ENCODE measurements at regions not wholly inside any gene's neighbourhood (a gene's known extent, or its start where the extent isn't known, plus 50 kb on each side); places are given as distances from the start of the nearest gene placed in this dataset.
"Not testable (repeated sequence)": the region's sequence is repeated elsewhere in the genome, so short reads cannot be mapped to it uniquely, and the experiment has no call there.

- no peak for DNase-seq (ENCODE audit: low read depth in 2 of 2)
- no peak overlapping the region for H3K4me3 ChIP-seq (replicated peaks in 1 of 2; ENCODE audit: low read depth in 2 of 2, low read length in 2 of 2)
- TF ChIP-seq, protein P1, sequence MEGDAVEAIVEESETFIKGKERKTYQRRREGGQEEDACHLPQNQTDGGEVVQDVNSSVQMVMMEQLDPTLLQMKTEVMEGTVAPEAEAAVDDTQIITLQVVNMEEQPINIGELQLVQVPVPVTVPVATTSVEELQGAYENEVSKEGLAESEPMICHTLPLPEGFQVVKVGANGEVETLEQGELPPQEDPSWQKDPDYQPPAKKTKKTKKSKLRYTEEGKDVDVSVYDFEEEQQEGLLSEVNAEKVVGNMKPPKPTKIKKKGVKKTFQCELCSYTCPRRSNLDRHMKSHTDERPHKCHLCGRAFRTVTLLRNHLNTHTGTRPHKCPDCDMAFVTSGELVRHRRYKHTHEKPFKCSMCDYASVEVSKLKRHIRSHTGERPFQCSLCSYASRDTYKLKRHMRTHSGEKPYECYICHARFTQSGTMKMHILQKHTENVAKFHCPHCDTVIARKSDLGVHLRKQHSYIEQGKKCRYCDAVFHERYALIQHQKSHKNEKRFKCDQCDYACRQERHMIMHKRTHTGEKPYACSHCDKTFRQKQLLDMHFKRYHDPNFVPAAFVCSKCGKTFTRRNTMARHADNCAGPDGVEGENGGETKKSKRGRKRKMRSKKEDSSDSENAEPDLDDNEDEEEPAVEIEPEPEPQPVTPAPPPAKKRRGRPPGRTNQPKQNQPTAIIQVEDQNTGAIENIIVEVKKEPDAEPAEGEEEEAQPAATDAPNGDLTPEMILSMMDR (IDR thresholded peaks at IDR 0.05; ENCODE audit: low read depth, low read length): no peak
These were observed 362.0 kb upstream of the KYNU start for GRCh38 chr2:142515493-142515892.

DNA sequence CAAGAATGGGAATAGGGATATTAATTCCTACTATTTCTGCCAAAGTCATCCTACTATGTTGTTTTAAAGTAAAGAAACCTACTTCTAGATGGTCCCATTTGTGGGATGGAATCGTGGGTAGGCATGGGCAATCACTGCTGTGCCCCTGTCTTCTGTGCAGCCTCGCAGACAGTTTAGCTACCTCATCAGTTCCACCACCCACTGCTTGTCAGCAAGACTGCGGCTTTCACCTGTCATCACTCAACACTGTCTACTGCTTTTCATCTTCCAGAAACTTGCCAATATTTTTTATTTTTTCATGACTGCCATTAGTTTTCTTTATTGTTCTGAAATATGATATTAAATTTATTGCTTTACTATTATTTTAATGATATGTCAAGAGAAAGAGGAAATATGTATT, 368.1 kb upstream of the KYNU start:
- TF ChIP-seq, protein P1 (IDR thresholded peaks at IDR 0.05; ENCODE audit: low read depth, low read length): no peak
- no peak overlapping the region for H3K4me3 ChIP-seq (replicated peaks in 1 of 2; ENCODE audit: low read depth in 2 of 2, low read length in 2 of 2)
- no peak for DNase-seq (ENCODE audit: low read depth in 2 of 2)

DNA sequence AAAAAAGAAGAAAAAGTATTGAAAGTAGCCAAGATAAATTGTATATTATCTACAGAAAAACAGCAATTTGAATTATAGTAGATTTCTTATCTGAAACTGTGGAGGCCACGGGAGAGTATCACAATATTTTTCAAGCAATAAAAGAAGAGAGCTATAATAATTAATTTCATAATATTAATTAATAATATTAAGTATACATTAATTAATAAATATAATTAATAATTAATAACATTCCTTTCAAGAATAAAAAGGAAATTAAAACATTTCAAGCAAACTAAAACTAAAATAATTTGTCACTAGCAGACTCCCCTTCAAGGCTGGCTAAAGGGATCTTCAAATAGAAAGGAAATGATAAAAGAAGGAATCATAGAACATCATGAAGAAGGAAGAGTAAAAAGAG, 372.7 kb upstream of the KYNU start:
- TF ChIP-seq, protein P1 (IDR thresholded peaks at IDR 0.05; ENCODE audit: low read depth, low read length): no peak
- no peak overlapping the region for H3K4me3 ChIP-seq (replicated peaks in 1 of 2; ENCODE audit: low read depth in 2 of 2, low read length in 2 of 2)
- no peak for DNase-seq (ENCODE audit: low read depth in 2 of 2)

DNA sequence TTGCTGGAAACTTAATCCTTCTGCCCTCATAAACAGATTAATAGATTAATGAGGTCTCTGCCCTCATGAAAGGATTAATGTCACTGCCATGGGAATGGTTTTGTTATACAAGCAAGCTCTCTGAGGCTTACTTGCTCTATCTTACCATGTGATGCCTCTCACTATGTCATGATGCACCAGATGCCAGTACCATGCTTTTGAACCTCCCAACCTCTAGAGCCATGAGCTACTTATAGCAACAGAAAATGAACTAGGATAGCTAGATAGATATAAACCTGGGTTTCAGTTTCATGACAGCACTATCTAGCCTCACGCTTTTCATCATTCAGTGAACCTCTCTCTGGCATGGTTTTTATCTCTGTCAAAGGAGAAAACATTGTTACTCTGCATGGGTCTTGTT, 371.6 kb upstream of the LRP1B start:
- TF ChIP-seq, protein P1 (IDR thresholded peaks at IDR 0.05; ENCODE audit: low read depth, low read length): no peak
- no peak for DNase-seq (ENCODE audit: low read depth in 2 of 2)
- no peak overlapping the region for H3K4me3 ChIP-seq (replicated peaks in 1 of 2; ENCODE audit: low read depth in 2 of 2, low read length in 2 of 2)

DNA sequence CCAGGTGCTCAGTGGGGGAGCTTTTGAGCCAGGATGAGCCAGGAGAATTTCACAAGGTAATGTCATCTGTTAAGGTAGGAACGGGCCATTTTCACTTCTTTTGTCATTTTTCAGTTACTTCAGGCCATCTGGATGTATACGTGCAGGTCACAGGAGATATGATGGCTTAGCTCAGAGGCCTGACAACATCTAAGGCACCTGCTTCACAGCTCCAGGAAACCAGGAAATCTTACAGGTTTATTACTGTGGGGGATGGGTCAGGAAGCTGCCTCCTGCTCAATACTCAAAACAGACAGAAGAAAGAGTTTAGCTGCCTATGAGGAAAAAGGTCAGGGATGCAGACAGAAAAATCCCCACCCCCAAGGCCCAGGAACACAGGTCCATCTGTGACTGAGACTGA, 364.3 kb upstream of the LRP1B start:
- TF ChIP-seq, protein P1 (IDR thresholded peaks at IDR 0.05; ENCODE audit: low read depth, low read length): no peak
- no peak for DNase-seq (ENCODE audit: low read depth in 2 of 2)
- no peak overlapping the region for H3K4me3 ChIP-seq (replicated peaks in 1 of 2; ENCODE audit: low read depth in 2 of 2, low read length in 2 of 2)

DNA sequence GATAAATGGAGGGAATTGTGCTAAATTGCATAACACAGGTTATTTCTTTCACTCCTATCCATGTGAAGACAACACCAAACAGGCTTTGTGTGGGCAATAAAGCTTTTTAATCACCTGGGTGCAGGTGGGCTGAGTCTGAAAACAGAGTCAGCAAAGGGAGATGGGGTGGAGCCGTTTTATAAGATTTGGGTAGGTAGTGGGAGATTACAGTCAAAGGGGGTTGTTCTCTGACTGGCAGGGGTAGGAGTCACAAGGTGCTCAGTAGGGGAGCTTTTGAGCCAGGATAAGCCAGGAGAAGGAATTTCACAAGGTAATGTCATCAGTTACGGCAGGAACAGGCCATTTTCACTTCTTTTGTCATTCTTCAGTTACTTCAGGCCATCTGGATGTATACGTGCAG, 358.8 kb upstream of the LRP1B start:
- not testable (repeated sequence) for DNase-seq (ENCODE audit: low read depth in 2 of 2); H3K4me3 ChIP-seq (replicated peaks in 1 of 2; ENCODE audit: low read depth in 2 of 2, low read length in 2 of 2)

DNA sequence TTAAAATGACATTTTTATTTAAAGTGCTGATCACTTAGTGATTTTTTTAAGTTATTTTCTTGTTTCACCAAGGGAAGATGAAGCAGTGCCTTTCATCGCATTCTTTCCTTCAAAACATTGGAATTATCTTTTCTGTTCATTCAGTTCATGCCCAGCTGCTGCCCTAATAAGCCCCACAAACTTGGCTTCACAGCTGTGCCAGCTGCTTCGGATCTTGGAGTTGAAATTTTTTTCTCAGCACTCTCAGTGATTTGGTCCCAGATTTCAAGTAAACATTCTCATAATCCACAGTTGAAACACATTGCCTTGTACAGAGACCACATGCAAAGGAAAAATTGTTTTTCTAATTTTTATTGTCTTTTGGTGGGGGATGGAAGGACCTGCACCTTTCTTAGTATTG, 353.3 kb upstream of the LRP1B start:
- H3K4me3 ChIP-seq (replicated peaks in 1 of 2; ENCODE audit: low read depth in 2 of 2, low read length in 2 of 2): no peak overlapping the region
- no peak for DNase-seq (ENCODE audit: low read depth in 2 of 2)
- TF ChIP-seq, protein P1 (IDR thresholded peaks at IDR 0.05; ENCODE audit: low read depth, low read length): no peak
